HG02571 (cell line): ENCODE measurements at regions not wholly inside any gene's neighbourhood (a gene's known extent, or its start where the extent isn't known, plus 50 kb on each side); places are given as distances from the start of the nearest gene placed in this dataset.
"Not testable (repeated sequence)": the region's sequence is repeated elsewhere in the genome, so short reads cannot be mapped to it uniquely, and the experiment has no call there.

ENCODE experiments used
- ATAC-seq: cut with Tn5 transposase; IDR thresholded peaks from one replicate; pipeline ENCODE4 v1.9.1; 2021; ENCODE audit warnings: mild to moderate bottlenecking, moderate library complexity; ENCODE audit not compliant: unreplicated experiment

DNA sequence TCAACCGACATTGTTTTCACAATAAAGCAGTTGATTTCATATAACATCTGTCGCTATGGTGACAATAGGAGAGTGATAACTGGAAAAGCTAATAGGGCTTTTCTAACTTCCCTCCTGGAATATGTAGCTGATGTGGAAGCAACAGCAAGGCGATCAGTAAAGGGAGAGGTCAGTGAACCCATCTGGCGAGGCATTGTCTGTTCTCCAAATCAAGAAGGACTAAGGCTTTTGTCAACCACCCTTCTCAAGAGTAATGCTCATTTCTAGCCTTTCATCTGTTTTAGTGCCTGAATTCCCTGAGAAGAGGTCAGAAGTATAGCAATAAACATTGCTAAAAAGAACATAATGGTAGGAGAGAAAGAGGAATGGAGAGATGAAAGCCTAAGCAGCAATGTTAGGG, 201.3 kb downstream of the AKAP7 start:
- ATAC-seq = no peak

- ATAC-seq = not testable (repeated sequence)
Observed at GRCh38 chr6:131346896-131347295, 211.6 kb downstream of the AKAP7 start.

GRCh38 chr6:131348572-131348971, 213.3 kb downstream of the AKAP7 start:
- no peak for ATAC-seq

DNA sequence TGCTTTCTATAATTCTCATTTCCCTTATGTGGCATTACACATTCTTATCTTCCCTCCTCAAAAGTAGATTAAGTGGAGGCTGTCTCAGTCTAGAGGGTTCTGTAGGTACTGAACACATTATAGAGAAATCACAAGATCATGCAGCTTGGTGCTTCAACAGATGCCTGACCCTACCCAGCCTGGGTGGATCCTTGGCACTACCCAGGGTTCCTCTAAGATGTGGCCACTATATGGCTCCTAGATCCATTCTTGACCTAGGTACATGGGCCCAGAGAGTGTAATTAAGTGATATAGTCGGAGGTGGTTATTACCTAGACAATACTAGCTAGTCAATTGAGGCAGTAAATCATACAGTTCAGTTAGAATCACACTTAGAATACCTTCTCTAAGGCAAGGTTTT, 213.9 kb downstream of the AKAP7 start:
- ATAC-seq = no peak

DNA sequence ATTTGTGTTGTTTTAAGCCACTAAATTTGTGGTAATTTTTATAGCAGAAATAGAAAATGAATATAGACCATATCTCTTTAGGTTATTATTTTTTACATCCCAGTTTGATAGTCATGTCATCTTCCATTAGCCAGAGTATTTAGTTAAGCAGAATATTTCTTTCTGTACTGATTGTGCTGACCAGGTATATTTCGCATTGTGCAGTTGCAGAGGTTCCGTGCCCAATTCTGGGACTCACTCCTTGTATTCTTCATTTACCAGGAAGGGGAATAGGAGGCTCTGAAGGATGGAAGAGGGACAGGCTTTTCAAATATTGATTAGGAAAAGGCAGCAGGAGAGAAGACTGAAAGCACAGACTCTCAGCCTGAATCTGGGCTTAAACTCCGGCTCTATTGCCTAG, 217.8 kb downstream of the AKAP7 start:
- no peak for ATAC-seq

- no peak for ATAC-seq
Observed at GRCh38 chr6:131353876-131354275, 218.6 kb downstream of the AKAP7 start.

DNA sequence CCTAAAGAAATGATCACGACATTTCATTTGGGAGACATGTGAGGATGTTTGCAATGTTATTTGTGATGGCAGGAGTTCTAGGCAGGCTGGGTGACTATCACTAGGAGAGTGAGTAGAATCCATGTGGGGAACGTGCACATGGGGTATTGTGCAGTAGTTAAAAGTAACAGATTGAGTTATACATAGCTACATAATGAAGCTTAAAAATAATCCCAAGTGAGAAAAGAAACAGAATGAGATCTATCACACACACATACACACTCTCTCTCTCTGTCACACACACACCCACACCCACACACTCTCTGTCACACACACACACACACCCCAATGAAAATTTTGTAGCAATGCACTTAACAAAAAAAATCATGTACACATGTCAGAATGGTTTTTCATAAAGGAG, 218.7 kb upstream of the ARG1 start:
- ATAC-seq = no peak

GRCh38 chr6:131356161-131356560, 216.9 kb upstream of the ARG1 start:
- no peak for ATAC-seq

GRCh38 chr6:131357501-131357900, 215.5 kb upstream of the ARG1 start:
- no peak for ATAC-seq

GRCh38 chr6:131362070-131362469, 211.0 kb upstream of the ARG1 start:
- ATAC-seq = no peak

- ATAC-seq = no peak
Observed at GRCh38 chr6:131362696-131363095, 210.3 kb upstream of the ARG1 start.

GRCh38 chr6:131363947-131364834, 208.8 kb upstream of the ARG1 start:
- ATAC-seq = no peak

GRCh38 chr6:131366223-131366622, 206.8 kb upstream of the ARG1 start:
- no peak for ATAC-seq

DNA sequence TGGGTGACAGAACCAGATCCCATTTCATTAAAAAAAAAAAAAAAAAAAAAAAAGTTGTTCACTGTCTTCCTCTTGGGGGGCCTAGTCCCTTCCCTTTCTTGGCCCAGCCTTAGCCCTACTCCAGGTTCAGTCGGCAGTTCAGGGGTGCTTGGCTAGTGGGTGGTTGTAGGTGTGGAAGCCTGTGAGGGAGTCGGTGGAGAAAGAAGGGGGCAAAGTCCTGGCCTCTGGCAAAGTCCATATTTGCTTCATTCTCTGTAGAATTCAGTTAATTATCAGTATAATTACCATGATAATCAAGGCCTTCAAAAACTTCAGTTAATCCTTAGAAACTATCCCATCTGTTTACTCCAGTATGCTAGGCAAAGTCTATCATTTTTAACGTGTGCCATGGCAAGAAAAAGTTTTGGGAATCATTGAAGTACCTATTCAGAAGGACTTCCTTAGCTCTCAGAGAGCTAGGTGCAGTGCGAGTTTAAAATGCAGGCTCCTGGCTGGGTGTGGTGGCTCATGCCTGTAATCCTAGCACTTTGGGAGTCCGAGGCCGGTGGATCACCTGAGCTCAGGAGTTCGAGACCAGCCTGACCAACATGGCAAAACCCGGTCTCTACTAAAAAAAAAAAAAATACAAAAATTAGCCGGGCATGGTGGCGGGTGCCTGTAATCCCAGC, 205.7 kb upstream of the ARG1 start:
- no peak for ATAC-seq

DNA sequence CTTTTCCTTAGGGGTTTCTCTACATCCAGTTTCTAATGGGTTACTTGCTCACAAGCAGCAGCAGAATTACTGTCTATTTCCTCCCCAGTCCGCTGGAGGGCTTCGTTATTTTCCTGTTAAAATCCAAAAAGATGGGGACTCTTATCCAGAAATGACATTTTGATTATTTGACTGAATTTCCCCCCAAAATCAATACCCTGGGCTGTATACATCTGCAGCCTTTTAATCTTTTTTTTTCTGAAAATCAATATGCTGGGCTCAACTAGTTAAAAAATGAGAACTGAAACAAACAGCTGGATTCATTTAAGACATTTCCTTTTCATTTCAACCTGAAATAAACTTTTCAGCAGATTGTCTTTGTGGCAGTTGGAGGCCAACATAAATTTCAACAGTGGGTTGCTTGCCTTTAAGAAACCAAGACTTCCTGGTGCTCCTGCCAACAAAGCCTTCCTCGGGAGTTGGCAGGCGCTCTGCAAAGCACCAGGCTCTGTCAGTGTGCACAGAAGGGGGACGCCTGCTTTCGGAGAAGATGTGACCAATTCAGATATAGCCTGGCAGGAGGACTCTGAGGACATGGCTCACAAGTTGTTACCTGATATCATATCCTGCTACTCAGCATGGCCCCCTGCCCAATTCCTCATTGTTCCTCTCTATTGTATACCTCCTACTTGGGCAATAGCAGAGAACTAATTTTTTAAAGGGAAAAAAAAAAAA, 204.7 kb upstream of the ARG1 start:
- ATAC-seq = peak; percentile 71

DNA sequence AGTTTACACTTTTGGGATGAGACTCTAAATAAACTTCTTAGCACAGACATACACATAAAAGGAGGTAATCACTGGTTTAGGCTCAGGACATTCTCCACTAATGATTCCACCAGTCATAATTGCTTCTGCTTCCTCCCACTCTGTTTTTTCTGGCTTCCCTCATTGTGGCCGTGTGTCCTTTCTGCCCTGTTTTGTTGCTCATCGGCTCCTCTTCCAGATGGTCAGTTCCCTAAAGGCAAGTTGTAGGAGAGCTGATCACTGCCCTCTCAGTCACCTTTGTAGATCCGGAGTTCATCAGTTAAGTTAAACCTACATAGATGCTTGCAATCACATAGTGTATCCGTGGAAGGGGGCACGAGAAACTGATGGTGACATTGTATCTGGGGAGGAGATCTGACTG, 200.5 kb upstream of the ARG1 start:
- ATAC-seq = no peak

DNA sequence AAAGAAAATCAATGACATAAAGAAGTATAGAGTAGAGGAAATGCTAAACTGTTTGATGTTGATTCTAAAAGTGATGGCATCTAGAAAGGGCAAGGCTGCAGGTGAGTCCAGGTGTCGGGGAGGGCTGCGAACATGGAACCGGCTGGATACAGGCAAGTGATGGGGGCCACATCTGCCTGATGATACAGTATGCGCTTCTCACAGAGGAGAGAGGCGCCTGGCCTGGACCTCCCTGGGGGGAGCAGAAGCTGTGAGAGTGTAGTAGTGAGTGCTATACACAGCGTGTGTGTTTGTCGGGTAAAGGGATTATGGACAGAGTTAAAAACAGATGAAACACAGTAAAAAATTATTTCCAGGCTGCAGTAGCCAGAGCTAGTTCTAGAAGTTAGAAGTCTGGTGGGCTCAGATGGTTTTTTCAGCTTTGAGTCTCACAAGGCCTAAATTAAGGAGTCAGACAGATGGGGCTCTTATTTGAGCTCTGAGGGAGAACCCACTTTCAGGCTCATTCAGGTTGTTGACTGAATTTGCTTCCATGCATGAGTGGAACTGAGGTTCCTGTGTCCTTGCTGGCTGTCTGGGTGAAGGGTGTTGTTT, 195.8 kb upstream of the ARG1 start:
- ATAC-seq = no peak

GRCh38 chr6:131378874-131379273, 194.2 kb upstream of the ARG1 start:
- ATAC-seq = no peak

DNA sequence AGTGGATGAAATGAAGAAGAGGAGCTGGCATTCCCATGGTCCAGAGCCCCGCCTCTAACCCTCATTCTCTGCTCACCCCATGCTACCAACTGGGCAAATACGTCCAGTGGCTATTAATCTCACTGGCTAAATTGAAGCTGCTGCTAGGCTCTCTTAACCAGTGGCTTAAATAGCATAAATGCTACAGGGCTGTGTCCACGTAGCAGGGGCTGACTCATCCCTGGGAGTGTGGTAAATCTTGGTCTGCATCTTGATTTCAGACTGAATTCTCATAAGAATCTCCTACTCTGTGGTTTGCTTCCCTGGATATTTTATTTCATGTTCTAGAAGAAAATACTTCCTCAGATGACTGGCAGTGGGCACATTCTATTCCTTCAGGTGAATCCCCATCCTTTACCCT, 193.1 kb upstream of the ARG1 start:
- ATAC-seq = no peak

- ATAC-seq = no peak
Observed at GRCh38 chr6:131381052-131381708, 191.8 kb upstream of the ARG1 start.

- ATAC-seq = no peak
Observed at GRCh38 chr6:131381709-131382093, 191.3 kb upstream of the ARG1 start.
